Trophoblast cell (in vitro differentiated cells and primary cell): ENCODE measurements at regions not wholly inside any gene's neighbourhood (a gene's known extent, or its start where the extent isn't known, plus 50 kb on each side); places are given as distances from the start of the nearest gene placed in this dataset.
"Not testable (repeated sequence)": the region's sequence is repeated elsewhere in the genome, so short reads cannot be mapped to it uniquely, and the experiment has no call there.

Experiments
- DNase-seq, 2 donors: peaks; one replicate each; pipeline ENCODE4 v3.0.0-alpha.2; 2016
- H2AFZ ChIP-seq: 2 replicates; pipeline ENCODE4 v1.6.1; 2013; ENCODE audit warnings: low read length, moderate library complexity, mild to moderate bottlenecking; ENCODE audit not compliant: insufficient read depth, poor library complexity
- H2AK5ac ChIP-seq: 2 replicates; pipeline ENCODE4 v1.6.1; 2013; ENCODE audit warnings: mild to moderate bottlenecking, low read length
- H2BK120ac ChIP-seq: 2 replicates; pipeline ENCODE4 v1.6.1; 2013; ENCODE audit warnings: low read length, mild to moderate bottlenecking, moderate library complexity; ENCODE audit not compliant: insufficient read depth, poor library complexity
- H2BK12ac ChIP-seq: 2 replicates; pipeline ENCODE4 v1.6.1; 2013; ENCODE audit warnings: mild to moderate bottlenecking, low read length, moderate library complexity
- H2BK5ac ChIP-seq: 2 replicates; pipeline ENCODE4 v1.6.1; 2013; ENCODE audit warnings: low read length, low read depth, moderate library complexity, mild to moderate bottlenecking; ENCODE audit not compliant: poor library complexity
- H3K14ac ChIP-seq: 2 replicates; pipeline ENCODE4 v1.6.1; 2013; ENCODE audit warnings: mild to moderate bottlenecking, low read length
- H3K18ac ChIP-seq: 2 replicates; pipeline ENCODE4 v1.6.1; 2013; ENCODE audit warnings: mild to moderate bottlenecking, low read length
- H3K23ac ChIP-seq: 2 replicates; pipeline ENCODE4 v1.6.1; 2013; ENCODE audit warnings: low read length
- H3K27ac ChIP-seq: 2 replicates; pipeline ENCODE4 v1.5.1; 2013; ENCODE audit warnings: low read depth, mild to moderate bottlenecking, inconsistent platforms, low read length, moderate library complexity
- H3K27me3 ChIP-seq: 2 replicates; pipeline ENCODE4 v1.6.1; 2013; ENCODE audit warnings: inconsistent platforms, mild to moderate bottlenecking, low read length, moderate library complexity; ENCODE audit not compliant: insufficient read depth
- H3K36me3 ChIP-seq, 2 experiments: 1 replicate in 1 of 2; 2 replicates in 1 of 2; pipeline ENCODE4 v1.6.1; 2013; ENCODE audit warnings: low read length in 2 of 2, mild to moderate bottlenecking in 2 of 2, moderate library complexity in 1 of 2; ENCODE audit not compliant: insufficient read depth in 2 of 2, control insufficient read depth in 1 of 2
- H3K4ac ChIP-seq: 2 replicates; pipeline ENCODE4 v1.6.1; 2013; ENCODE audit warnings: low read depth, mild to moderate bottlenecking, low read length, moderate library complexity
- H3K4me1 ChIP-seq, 2 experiments: 1 replicate in 1 of 2; 2 replicates in 1 of 2; pipeline ENCODE4 v1.6.1; 2013; ENCODE audit warnings: low read length in 2 of 2, mild to moderate bottlenecking in 2 of 2, moderate library complexity in 1 of 2; ENCODE audit not compliant: insufficient read depth in 2 of 2, control insufficient read depth in 1 of 2
- H3K4me2 ChIP-seq: 2 replicates; pipeline ENCODE4 v1.6.1; 2013; ENCODE audit warnings: inconsistent platforms, mild to moderate bottlenecking, low read length, moderate library complexity
- H3K4me3 ChIP-seq: 2 replicates; pipeline ENCODE4 v1.5.1; 2013; ENCODE audit warnings: mild to moderate bottlenecking, low read depth, low read length, inconsistent platforms
- H3K79me1 ChIP-seq: one replicate; pipeline ENCODE4 v1.6.1; 2013; ENCODE audit warnings: low read length
- H3K79me2 ChIP-seq: 2 replicates; pipeline ENCODE4 v1.6.1; 2013; ENCODE audit warnings: low read length, mild to moderate bottlenecking; ENCODE audit not compliant: control insufficient read depth, insufficient read depth, poor library complexity
- H3K9ac ChIP-seq: 2 replicates; pipeline ENCODE4 v1.6.1; 2013; ENCODE audit warnings: mild to moderate bottlenecking, low read length
- H3K9me3 ChIP-seq: 2 replicates; pipeline ENCODE4 v1.6.1; 2013; ENCODE audit warnings: low read depth, mild to moderate bottlenecking, control low read depth, inconsistent platforms, low read length; ENCODE audit not compliant: insufficient read depth
- H4K12ac ChIP-seq: 2 replicates; pipeline ENCODE4 v1.6.1; 2013; ENCODE audit warnings: low read depth, mild to moderate bottlenecking, low read length, moderate library complexity
- H4K8ac ChIP-seq: 2 replicates; pipeline ENCODE4 v1.6.1; 2013; ENCODE audit warnings: low read depth, mild to moderate bottlenecking, low read length, moderate library complexity
- H4K91ac ChIP-seq: one replicate; pipeline ENCODE4 v1.6.1; 2013; ENCODE audit warnings: low read depth, mild to moderate bottlenecking, low read length, moderate library complexity
- WGBS: extraction: QIAGEN DNeasy Blood & Tissue Kit; methylation state at CpG from one replicate; pipeline ENCODE4 v1.1.7; 2013; ENCODE audit warnings: missing lambda C conversion rate; ENCODE audit not compliant: insufficient read length, insufficient coverage; ENCODE audit errors: extremely low coverage; 5-methylcytosine and 5-hydroxymethylcytosine counted together

DNA sequence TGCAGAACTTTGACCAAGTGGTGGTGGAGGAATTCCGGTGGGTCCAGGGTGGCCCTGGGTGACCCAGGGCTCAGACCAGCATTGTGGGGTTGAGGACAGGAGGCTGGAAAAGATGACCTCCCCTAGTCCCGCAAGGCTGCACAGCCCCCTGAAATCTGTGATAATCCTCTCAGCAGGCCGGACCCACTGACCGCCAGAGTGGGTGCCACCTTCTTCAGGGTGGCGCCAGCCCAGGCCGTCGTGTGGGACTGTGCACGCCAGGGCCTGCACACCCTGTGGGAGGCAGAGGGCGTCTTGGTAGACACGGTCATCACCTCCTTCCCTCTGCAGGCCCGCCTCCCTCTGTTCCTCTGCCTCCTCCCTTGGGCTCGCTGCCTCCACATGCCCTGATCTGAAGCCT lies 137.7 kb downstream of the TBC1D2B start:
- Histone ChIP-seq H3K9me3 (no peaks in the 10 kb centered on the region), H3K4me3 (no peak overlapping the region), H2BK120ac (no peak overlapping the region), H3K9ac (no peak overlapping the region), H3K4ac (no peak overlapping the region), H3K18ac (no peak overlapping the region), H3K4me1 (peaks cover 0 to 3% of the 10 kb centered on the region in 2 experiments), H2AK5ac (no peak overlapping the region), H4K91ac (no peak overlapping the region), H3K23ac (no peak overlapping the region), H3K27ac (no peak overlapping the region), H3K79me2 (no peaks in the 10 kb centered on the region), H3K14ac (no peak overlapping the region), H3K27me3 (no peaks in the 10 kb centered on the region), H2AFZ (no peak overlapping the region), H2BK5ac (no peak overlapping the region), H3K79me1 (peaks cover 3% of the 10 kb centered on the region), H4K12ac (no peak overlapping the region), H3K4me2 (no peak overlapping the region), H2BK12ac (no peak overlapping the region), H4K8ac (no peak overlapping the region), H3K36me3 (no peaks in the 10 kb centered on the region)
- DNase-seq, result no peak
- no CpG with 5 or more reads among the region's 12 CpGs for WGBS

GRCh38 chr15:77939026-77939425 lies 138.5 kb downstream of the TBC1D2B start:
- not testable (repeated sequence) for H3K4me1 ChIP-seq, DNase-seq, H4K12ac ChIP-seq, H3K4me3 ChIP-seq, H3K14ac ChIP-seq, H2AK5ac ChIP-seq, H3K27me3 ChIP-seq, H2BK12ac ChIP-seq, H3K23ac ChIP-seq, H2BK120ac ChIP-seq, H2BK5ac ChIP-seq, H4K91ac ChIP-seq, H3K4ac ChIP-seq, H2AFZ ChIP-seq, H3K4me2 ChIP-seq, H3K9me3 ChIP-seq, H3K27ac ChIP-seq, H3K9ac ChIP-seq, H3K79me1 ChIP-seq, H4K8ac ChIP-seq, H3K18ac ChIP-seq, H3K36me3 ChIP-seq, H3K79me2 ChIP-seq
- WGBS, result no CpG with 5 or more reads among the region's 4 CpGs

DNA sequence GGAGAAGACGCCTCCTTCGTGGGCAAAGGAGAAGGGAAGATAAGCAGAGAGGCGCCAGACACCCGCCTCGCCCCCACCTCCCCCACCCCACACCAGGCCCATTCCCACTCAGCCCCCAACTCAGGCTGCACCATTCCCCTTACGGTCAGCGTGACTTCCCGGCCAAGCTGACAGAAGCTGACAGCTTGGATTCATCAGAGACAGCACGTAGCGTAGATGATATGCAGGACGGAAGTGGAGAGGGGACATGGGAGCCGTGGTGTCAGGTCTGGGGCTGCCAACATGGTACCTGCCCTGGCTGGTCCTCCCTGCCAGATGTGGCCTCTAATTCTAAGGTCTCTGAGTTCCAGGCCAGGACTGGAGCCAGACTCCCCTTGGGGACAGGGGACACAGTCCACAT lies 139.0 kb downstream of the TBC1D2B start:
- not testable (repeated sequence) for H3K9me3 ChIP-seq, H2BK12ac ChIP-seq, H2AK5ac ChIP-seq, H3K4me1 ChIP-seq, H3K4me3 ChIP-seq, H2AFZ ChIP-seq, H3K27ac ChIP-seq, H4K91ac ChIP-seq, H3K79me2 ChIP-seq, H3K36me3 ChIP-seq, H3K14ac ChIP-seq, DNase-seq, H3K23ac ChIP-seq, H4K8ac ChIP-seq, H4K12ac ChIP-seq, H3K9ac ChIP-seq, H3K27me3 ChIP-seq, H2BK5ac ChIP-seq, H3K18ac ChIP-seq, H3K4ac ChIP-seq, H2BK120ac ChIP-seq, H3K79me1 ChIP-seq, H3K4me2 ChIP-seq
- no CpG with 5 or more reads among the region's 12 CpGs for whole genome bisulfite sequencing

DNA sequence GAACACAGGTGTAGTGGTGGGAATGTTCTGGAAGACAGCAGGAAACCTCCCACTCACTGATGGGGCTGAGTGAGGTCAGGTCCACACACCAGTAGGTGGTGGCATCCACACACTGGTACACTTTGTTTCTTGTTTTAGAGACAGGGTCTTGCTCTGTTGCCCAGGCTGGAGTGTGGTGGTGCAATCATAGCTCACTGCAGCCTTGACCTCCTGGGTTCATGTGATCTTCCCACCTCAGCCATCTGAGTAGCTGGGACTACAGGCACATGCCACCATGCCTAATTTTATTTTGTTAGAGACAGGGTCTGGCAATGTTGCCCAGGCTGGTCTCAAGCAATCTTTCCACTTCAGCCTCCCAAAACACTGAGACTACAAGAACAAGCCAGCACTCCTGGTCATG lies 140.9 kb downstream of the TBC1D2B start:
- not testable (repeated sequence) for H4K12ac ChIP-seq, H3K4ac ChIP-seq, H4K91ac ChIP-seq, H3K27ac ChIP-seq, H2AFZ ChIP-seq, H3K9me3 ChIP-seq, H3K18ac ChIP-seq, H4K8ac ChIP-seq, H3K4me2 ChIP-seq, H3K9ac ChIP-seq, H3K36me3 ChIP-seq, H3K27me3 ChIP-seq, H3K79me2 ChIP-seq, H3K4me1 ChIP-seq, H3K14ac ChIP-seq, H2BK120ac ChIP-seq, H3K4me3 ChIP-seq, H2BK5ac ChIP-seq, H3K79me1 ChIP-seq, DNase-seq, H2AK5ac ChIP-seq, H3K23ac ChIP-seq, H2BK12ac ChIP-seq

DNA sequence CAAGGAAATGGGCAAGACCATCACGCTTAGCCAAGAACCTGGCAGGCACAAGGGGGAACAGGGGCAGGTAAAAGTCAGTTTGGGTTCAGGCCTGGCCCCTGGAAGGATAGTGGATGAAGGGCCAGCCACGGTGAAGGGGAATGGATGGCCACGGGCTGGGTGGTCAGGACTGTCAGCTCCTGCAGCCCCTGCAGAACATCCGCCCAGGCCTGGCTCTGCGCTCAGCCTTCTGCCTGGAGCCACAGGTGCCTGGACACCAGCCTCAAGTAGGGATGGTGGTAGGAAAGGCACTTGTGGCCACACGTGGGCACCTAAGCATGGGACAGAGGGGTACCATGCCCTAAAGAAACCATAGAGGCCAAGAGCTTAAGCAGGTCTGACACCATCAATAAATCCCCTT lies 143.0 kb downstream of the TBC1D2B start:
- H2BK5ac ChIP-seq, result not testable (repeated sequence)

More for the DNA sequence above, 143.0 kb downstream of the TBC1D2B start:
- H3K23ac ChIP-seq, H2AFZ ChIP-seq, H3K4me2 ChIP-seq, H3K27me3 ChIP-seq, H3K27ac ChIP-seq, H2AK5ac ChIP-seq, H3K14ac ChIP-seq, H3K4me3 ChIP-seq, H2BK12ac ChIP-seq, H3K36me3 ChIP-seq, H3K9ac ChIP-seq, DNase-seq, H2BK120ac ChIP-seq, H3K4ac ChIP-seq, H3K18ac ChIP-seq, H3K9me3 ChIP-seq, H4K91ac ChIP-seq, H3K79me2 ChIP-seq, H3K4me1 ChIP-seq, H3K79me1 ChIP-seq, H4K8ac ChIP-seq, H4K12ac ChIP-seq: not testable (repeated sequence)
- no CpG with 5 or more reads among the region's 6 CpGs for WGBS
